Suppressor macrophage treated with lipopolysaccharide for 1 hour (primary cell): ENCODE measurements at regions not wholly inside any gene's neighbourhood (a gene's known extent, or its start where the extent isn't known, plus 50 kb on each side); places are given as distances from the start of the nearest gene placed in this dataset.

Experiments used
- DNase-seq, 3 donors: peaks; one replicate each; pipeline ENCODE4 v3.0.0-alpha.2; 2020 to 2022

DNA sequence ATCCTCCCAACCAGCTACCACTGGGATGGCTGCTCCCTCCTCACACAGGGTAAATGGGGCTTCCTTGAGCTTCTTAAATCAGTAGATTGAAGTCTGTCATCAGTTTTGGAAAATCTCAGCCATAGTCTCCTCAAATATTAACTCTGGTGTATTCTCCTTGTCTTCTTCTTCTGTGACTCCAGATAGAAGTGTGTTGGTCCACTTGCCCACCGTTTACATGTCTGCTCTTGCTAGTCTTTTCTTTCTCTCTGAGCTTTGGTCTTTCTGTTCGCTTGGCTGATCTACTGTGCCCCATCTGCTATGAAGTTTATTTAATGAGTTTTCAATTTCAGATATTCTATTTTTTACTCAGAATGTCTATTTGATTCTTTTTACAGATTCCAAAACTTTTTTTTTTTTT lies 281.7 kb upstream of the HDAC4 start:
- DNase-seq, result no peak

DNA sequence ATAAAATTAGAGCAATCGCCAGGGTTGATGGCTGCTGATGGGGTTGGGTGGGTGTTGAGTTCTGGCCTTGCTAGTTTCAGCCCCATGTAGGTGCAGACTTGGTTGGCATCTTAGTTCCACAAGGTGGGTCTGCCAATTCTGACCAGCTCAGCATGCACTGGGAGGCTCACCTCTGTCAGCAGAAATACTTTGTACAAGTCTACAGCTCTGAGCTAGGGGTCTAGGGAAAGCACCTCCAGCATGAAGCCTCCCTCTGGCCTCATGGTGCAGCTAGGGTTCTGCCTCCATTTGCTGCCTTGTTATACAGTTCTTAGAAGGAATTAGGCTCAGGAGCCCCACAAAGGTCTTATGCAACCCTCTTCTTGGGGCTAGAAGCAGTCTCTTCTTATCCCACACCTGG lies 278.9 kb upstream of the HDAC4 start:
- DNase-seq, result no peak

DNA sequence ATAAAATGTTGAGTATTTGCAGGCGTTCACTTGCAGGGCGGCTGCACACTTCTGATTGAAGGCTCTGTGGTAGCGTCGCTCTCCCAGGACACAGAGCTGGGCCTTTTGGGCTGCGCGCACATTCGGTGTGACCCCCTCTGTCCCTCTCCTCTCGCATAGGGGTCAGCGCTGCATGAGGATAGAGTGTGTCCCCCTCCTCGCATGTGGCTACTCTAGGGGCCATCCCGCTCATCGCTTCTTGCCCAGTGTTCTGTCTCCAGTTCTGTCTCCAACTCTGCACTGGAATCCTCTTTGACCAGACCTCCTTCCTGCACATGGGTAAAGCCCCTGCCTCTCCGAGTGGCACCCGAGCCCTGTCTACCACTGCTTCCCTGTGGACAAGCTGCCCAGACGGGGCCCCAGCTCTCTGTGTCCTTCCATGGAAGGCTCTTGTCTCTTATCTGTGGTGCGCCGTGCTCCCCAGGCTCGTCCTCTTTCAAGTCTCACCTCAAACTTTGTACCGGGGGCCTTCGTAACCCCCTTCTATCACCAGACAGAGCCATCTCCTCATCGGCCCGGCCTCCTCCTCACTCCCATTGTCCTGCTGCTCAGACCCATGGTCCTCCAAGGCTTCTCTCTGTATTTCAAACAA lies 278.0 kb upstream of the HDAC4 start:
- DNase-seq, result no peak

DNA sequence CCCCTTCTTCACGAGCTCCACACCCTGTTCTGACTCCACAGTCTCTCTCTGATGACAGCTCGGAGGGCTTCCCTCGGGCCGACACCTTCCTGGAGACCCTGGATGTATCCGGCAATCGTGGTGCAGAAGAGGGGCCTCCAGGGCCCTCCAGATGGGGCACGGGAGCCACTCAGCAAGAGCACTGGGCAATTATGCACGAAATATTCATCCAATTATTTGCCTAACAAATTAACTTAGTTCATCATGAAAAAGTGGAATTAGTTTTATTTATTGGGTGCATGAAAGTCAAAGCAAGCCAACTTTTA lies 277.3 kb upstream of the HDAC4 start:
- no peak for DNase-seq

DNA sequence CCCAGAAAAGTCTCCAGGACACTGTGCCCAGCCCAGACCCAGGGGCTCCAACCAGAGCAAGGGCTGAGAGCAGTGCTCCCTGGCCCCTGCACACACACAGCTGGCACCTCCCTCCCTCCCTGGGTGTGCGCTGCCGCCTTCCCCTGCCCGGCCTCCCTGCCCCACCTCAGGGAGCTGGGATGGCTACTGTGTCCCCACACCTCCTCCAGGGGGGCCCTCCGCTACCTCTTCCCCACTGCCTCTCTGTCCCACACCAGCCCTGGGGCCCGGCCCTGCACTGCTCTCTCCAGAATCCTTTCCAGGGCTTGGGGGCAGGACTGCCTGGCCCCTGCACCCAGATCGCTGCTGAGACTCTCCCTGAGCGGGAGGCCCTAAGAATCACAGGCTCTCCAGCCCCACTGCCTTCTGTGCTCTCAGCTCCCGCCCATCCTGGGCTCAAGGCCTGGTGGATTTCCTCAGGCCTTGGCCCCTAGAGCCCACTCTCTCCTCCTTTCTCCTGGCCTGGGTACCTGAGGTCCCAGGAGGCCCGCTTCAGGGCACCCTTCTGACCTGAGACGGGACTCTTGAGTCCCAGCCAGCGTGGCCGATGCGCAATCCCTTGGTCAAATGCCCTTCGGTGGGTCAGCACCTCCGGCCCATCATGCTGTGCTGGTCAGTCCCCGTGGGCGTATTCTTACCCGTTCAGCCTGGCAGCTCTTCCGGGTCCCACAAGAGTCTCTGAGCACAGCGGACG lies 276.8 kb upstream of the HDAC4 start:
- no peak for DNase-seq

DNA sequence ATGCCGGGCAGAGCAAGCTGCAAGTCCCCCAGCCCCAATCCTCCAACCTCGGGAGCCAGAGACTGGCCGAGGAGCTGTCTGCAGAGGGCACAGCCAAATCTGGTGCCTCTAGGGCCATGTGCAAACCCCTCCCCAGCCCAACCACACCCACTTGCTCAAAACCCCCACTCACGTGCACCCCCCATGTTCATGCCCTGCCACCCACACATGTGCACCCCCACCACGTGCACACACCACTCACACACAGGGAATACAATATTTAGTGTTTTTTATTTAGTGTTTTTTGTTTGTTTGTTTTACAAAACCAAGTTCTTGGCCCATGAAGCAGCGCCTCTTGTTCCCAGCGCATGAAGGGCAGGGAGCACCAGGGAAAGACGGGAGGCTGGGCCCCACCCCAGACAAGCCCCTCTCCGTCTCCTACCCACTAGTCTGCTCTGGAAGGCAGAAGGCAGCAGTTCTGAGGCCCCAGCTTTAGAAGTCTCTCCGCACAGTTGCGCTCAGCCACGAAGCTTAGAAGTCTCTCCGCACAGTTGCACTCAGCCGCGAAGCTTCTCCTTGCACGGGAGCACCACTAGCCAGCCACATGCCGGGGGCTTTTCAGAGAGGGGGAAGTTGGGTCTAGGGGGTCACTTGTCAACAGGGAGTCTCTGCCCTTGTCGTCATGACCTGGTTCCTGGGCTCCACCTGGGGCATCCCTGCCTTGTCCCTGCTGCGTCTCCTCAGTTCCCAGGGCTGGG lies 276.1 kb upstream of the HDAC4 start:
- DNase-seq, result no peak

GRCh38 chr2:239675826-239676715 lies 275.3 kb upstream of the HDAC4 start:
- no peak for DNase-seq

DNA sequence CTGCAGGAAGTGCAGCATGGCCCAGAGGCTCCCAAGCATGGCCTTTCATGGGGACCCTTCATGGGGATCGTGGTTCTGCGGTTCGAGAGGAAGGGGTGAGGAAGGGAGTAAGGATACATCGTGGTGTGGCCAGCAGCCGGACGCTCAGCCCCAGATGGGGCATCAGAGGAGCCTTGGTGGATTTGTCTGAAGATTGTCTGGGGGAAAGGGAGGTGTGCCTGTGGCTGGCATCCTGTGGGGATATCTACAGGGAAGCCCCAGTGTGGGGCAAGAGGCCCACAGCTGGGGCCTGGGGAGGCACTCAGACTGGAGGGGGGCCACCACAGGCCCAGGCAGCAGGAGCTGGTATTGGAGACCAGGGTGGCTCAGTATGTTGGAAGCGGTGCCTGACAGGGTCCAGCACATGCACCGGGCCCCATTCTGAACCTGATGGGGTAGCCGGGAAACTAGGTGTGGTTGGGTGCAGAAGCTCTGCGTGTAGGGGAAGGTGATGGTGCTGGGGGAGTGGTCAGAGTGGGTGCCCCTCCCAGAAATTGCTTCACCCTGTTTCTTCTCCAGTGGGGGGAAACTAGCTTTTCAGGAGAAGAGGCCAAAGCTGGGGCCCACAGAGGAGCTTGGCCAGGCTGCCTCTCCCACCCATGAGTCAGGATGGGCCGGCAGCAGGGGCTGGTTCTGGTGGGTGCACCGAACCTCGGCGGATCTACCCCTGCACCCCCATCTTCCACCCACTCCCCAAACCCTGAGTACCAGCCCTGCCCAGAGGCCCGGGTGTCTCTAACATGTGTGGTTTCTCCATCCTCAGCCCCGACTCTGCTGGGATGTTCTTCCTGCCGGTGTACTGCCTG lies 274.4 kb upstream of the HDAC4 start:
- no peak for DNase-seq

DNA sequence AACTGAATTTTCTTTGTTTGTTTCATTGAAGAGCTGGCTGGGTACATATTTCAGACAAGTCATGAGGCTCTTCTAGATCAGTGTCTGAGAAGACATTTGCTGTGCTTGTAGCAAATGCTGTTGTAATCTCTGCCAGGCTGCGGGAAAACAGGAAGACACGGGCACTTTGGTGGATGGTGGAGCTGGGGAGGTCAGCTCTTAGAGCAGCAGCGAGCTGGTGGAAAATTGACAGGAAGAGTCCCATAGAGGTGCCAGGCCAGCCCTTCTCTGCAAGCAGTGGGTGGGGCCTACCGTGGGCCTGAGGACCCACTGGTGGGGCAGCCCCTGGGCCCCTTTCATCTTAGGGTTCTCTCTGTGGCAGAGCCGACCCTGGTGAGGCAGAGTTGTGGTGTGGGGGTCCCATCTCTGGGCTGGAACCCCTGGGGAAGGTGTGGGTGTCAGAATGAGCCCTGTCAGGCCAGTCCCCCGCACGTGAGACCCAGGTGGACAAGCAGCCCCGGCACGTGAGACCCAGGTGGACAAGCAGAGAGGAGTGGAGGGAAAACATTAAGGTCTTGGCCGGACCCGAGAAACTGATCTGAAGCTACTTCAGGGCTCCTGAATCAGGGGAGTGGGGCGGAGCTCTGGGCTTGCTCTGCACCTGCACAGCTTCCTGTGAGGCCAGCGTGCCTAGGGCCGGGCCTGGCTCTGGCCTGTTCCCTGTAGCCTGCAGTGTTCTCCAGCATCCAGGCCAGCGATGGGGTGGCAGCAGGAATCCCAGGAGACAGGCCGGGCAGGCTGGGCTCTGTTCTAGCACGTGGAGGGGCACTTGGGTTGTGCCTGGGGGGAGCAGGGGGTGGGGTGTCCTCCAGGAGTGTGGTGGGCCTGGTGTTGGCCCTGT lies 273.5 kb upstream of the HDAC4 start:
- no peak for DNase-seq

- DNase-seq, result no peak
Measured at GRCh38 chr2:239673641-239674040, 272.8 kb upstream of the HDAC4 start.

DNA sequence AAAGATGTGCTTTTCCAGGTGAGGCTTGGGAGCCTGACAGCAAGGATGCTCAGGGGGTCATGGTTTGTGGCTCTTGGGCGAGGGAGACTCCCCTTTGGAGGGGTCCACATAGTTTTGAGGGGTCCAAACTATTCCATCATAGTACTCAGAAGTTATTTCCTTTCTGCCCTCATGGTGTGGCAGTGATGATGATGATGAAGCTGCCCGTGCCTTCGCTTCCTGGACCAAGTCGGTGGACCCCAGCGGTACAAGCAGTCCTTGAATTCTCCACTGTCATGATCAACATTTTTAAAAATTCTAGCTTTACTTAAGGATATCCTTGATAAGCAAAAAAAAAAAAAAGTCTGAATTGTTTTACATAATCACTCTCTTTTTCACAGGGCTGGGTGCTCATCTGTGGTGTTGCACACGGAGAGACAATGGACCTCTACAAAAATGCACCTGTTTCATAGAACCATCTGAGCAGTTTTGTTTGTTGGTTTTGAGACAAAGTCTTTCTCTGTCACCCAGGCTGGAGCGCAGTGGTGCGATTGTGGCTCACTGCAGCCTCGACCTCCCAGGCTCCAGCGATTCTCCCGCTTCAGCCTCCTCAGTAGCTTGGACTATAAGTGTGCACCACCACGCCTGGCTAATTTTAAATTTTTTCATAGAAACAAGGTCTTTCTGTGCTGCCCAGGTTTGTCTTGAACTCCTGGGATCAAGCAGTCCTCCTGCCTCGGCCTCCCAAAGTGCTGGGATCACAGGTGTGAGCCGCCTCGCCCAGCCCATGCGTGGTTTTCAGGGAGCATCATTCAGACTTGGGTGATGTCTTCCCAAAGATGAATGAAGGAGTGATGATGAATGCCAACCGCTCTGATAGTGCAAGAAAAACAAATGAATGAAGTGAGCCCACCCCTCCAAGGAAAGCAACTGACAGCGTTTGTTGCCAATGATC lies 271.4 kb upstream of the HDAC4 start:
- DNase-seq, result no peak

DNA sequence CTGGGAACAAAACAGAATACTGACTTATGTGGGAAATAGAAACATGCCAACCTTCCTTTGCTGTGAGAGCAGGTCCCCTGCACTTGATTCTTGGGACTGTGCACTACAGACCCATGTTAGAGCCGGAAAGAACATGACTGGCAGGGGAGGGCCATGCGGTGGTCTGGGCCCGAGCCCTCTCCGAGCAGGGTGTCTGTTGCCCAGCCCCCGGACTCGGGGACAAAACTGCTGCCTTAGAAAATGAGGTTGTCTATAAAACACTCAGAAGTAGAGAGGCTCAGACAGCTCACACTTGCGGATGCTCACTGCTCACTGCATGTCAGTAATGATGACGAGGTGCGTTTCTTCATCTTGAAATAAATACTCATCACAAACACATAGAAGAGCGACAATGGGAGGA lies 270.7 kb upstream of the HDAC4 start:
- DNase-seq, result no peak

GRCh38 chr2:239670463-239671120 lies 269.8 kb upstream of the HDAC4 start:
- no peak for DNase-seq

DNA sequence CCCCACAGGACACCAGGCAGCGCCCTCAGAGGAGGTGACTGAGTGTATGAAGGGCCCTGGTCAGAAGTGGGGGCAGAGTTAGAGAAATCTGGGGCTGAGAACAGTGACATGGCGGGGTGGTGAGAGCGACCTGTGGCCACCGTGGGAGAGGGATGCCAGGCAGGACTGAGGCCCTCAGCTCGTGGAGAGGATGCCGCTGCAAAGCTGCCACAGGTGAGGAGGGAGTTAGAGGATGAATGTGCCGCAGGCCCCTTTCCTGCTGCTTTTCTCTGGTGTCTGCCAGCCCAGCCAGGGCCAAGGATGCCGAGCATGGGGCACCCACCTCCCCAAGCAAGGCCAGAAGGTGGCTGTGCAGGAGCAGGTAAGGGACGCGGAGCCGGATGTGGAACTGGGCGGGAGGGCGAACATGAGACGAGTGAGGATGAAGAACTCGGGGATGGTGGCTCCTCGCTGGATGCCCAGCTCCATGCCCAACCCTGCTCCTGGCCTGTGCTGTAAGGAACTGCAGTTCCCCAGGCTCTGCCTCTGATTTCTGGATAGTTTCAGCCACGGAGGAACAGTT lies 269.2 kb upstream of the HDAC4 start:
- DNase-seq, result no peak

GRCh38 chr2:239669181-239669898 lies 268.5 kb upstream of the HDAC4 start:
- DNase-seq, result no peak

GRCh38 chr2:239668651-239669050 lies 267.8 kb upstream of the HDAC4 start:
- no peak for DNase-seq

DNA sequence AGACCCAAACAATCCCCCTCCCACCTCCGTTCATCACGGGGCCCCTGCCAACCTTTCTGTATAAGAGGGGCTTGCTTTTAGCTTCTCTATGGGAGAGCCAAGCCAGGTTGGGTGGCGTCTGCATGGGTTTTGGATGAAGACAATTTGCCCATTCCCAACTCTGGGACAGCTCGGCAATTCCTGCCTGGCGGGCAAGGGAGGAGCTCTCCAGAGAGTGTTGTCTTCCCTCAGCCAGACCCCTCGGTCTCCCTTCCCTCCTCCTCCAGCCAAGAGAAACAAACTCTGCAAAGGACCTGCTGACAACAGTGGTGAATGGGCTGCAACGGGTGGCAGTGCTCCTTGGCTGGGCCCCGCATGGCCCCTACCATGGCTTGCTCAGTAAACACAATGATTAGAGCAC lies 267.2 kb upstream of the HDAC4 start:
- DNase-seq, result no peak

- DNase-seq, result no peak
Measured at GRCh38 chr2:239667431-239667985, 266.7 kb upstream of the HDAC4 start.
